ENCODE measurements at regions not wholly inside any gene's neighbourhood (a gene's known extent, or its start where the extent isn't known, plus 50 kb on each side); places are given as distances from the start of the nearest gene placed in this dataset.

DNA sequence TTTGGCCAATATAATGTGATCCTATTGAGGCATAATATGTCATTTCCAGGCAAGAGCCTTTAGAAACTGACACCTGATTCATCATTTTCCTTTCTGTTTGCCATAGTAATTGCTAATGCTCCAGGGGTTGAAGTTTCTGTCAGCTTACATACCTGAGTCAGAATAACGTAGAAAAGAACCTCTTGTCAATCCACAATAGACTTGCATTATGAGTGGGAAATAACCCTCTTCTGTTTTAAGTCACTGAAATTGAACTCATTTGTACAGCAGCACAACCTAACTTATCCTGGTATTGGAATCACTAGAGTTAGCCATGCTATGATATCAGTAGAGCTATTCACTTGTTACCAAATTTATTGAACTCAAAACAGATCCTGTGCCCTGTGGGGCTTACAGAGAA is 101.7 kb upstream of the TP63 start:
- TF ChIP-seq, protein P1, sequence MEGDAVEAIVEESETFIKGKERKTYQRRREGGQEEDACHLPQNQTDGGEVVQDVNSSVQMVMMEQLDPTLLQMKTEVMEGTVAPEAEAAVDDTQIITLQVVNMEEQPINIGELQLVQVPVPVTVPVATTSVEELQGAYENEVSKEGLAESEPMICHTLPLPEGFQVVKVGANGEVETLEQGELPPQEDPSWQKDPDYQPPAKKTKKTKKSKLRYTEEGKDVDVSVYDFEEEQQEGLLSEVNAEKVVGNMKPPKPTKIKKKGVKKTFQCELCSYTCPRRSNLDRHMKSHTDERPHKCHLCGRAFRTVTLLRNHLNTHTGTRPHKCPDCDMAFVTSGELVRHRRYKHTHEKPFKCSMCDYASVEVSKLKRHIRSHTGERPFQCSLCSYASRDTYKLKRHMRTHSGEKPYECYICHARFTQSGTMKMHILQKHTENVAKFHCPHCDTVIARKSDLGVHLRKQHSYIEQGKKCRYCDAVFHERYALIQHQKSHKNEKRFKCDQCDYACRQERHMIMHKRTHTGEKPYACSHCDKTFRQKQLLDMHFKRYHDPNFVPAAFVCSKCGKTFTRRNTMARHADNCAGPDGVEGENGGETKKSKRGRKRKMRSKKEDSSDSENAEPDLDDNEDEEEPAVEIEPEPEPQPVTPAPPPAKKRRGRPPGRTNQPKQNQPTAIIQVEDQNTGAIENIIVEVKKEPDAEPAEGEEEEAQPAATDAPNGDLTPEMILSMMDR (IDR thresholded peaks at IDR 0.05): no peak
- TF ChIP-seq CREM (CRISPR knock-in tag; IDR thresholded peaks at IDR 0.05) (no peak), ZNF423 (CRISPR knock-in tag; IDR thresholded peaks at IDR 0.05) (no peak), RORB (CRISPR knock-in tag; IDR thresholded peaks at IDR 0.05) (no peak), NFE2L1 (CRISPR knock-in tag; IDR thresholded peaks at IDR 0.05) (no peak), SP1 (CRISPR knock-in tag; conservative IDR thresholded peaks at IDR 0.05) (no peak), ETV6 (CRISPR knock-in tag; IDR thresholded peaks at IDR 0.05) (no peak), TEAD1 (CRISPR knock-in tag; IDR thresholded peaks at IDR 0.05) (no peak)
- TF ChIP-seq, protein P2, sequence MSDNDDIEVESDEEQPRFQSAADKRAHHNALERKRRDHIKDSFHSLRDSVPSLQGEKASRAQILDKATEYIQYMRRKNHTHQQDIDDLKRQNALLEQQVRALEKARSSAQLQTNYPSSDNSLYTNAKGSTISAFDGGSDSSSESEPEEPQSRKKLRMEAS (CRISPR knock-in tag; IDR thresholded peaks at IDR 0.05): no peak
- TF ChIP-seq, protein P3, sequence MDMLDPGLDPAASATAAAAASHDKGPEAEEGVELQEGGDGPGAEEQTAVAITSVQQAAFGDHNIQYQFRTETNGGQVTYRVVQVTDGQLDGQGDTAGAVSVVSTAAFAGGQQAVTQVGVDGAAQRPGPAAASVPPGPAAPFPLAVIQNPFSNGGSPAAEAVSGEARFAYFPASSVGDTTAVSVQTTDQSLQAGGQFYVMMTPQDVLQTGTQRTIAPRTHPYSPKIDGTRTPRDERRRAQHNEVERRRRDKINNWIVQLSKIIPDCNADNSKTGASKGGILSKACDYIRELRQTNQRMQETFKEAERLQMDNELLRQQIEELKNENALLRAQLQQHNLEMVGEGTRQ (CRISPR knock-in tag; IDR thresholded peaks at IDR 0.05): no peak
- TF ChIP-seq, protein P4, sequence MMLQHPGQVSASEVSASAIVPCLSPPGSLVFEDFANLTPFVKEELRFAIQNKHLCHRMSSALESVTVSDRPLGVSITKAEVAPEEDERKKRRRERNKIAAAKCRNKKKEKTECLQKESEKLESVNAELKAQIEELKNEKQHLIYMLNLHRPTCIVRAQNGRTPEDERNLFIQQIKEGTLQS (CRISPR knock-in tag; conservative IDR thresholded peaks at IDR 0.05): no peak
- TF ChIP-seq, protein P5, sequence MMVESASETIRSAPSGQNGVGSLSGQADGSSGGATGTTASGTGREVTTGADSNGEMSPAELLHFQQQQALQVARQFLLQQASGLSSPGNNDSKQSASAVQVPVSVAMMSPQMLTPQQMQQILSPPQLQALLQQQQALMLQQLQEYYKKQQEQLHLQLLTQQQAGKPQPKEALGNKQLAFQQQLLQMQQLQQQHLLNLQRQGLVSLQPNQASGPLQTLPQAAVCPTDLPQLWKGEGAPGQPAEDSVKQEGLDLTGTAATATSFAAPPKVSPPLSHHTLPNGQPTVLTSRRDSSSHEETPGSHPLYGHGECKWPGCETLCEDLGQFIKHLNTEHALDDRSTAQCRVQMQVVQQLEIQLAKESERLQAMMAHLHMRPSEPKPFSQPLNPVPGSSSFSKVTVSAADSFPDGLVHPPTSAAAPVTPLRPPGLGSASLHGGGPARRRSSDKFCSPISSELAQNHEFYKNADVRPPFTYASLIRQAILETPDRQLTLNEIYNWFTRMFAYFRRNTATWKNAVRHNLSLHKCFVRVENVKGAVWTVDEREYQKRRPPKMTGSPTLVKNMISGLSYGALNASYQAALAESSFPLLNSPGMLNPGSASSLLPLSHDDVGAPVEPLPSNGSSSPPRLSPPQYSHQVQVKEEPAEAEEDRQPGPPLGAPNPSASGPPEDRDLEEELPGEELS (CRISPR knock-in tag; IDR thresholded peaks at IDR 0.05): no peak
- TF ChIP-seq, protein P6, sequence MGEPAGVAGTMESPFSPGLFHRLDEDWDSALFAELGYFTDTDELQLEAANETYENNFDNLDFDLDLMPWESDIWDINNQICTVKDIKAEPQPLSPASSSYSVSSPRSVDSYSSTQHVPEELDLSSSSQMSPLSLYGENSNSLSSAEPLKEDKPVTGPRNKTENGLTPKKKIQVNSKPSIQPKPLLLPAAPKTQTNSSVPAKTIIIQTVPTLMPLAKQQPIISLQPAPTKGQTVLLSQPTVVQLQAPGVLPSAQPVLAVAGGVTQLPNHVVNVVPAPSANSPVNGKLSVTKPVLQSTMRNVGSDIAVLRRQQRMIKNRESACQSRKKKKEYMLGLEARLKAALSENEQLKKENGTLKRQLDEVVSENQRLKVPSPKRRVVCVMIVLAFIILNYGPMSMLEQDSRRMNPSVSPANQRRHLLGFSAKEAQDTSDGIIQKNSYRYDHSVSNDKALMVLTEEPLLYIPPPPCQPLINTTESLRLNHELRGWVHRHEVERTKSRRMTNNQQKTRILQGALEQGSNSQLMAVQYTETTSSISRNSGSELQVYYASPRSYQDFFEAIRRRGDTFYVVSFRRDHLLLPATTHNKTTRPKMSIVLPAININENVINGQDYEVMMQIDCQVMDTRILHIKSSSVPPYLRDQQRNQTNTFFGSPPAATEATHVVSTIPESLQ (CRISPR knock-in tag; IDR thresholded peaks at IDR 0.05): no peak

Measured in WTC11 (cell line).